K562 (cell line): ENCODE measurements at regions not wholly inside any gene's neighbourhood (a gene's known extent, or its start where the extent isn't known, plus 50 kb on each side); places are given as distances from the start of the nearest gene placed in this dataset.

Source experiments
- ATAC-seq: fragments of 200-7000 bp; cut with Tn5 transposase; 3 replicates; pipeline ENCODE4 v1.9.1; 2020; ENCODE audit warnings: moderate library complexity
- BruUV-seq: library from RNA; stranded (reverse); fragments of 400-500 nt; replicated peaks from 2 replicates; lab custom pipeline; 2021; lab: Mats Ljungman, UMichigan
- CTCF ChIA-PET: fragments of 300-600 bp; formaldehyde crosslinking; extraction: SDS; loops from one replicate; lab custom pipeline; 2021; ENCODE audit warnings: low intra/inter-chr PET ratio; lab: Yijun Ruan, JAX
- POLR2A ChIA-PET: fragments of 300-600, 350-650 bp; sonication (Branson Sonifier 250); formaldehyde crosslinking; extraction: SDS; loops from one replicate; lab custom pipeline; 2021; ENCODE audit warnings: antibody characterized with exemption, inconsistent platforms; lab: Yijun Ruan, JAX
- DNase-seq, 4 experiments: peaks; one replicate each; pipeline versions ENCODE4 v3.0.0 to v3.0.0-alpha.2; 2011 to 2018; ENCODE audit warnings: low spot score in 3 of 4, mixed read lengths in 3 of 4; ENCODE audit errors: extremely low read depth in 1 of 4
- FAIRE-seq: peaks from 2 replicates; lab custom pipeline; 2011; peaks lifted over from hg19 to GRCh38; lab: Jason Lieb, UNC
- H2AFZ ChIP-seq: 2 replicates; pipeline ENCODE4 v1.6.0; 2011; ENCODE audit warnings: low read depth, low read length, control low read depth, inconsistent platforms
- H3K27ac ChIP-seq: fragments of 200-600 bp; 3 replicates; pipeline ENCODE4 v1.8.0; 2011; ENCODE audit warnings: low read depth, mild to moderate bottlenecking, control low read depth, inconsistent platforms, low read length, moderate library complexity, mixed read lengths; ENCODE audit errors: extremely low read depth
- H3K27me3 ChIP-seq, 2 experiments: fragments of 300-600 bp in 1 of 2; 2 replicates in 1 of 2; 3 replicates in 1 of 2; pipeline versions ENCODE4 v1.6.0 to v1.8.0; 2011; ENCODE audit warnings: inconsistent platforms in 2 of 2, low read length in 2 of 2, mild to moderate bottlenecking in 1 of 2, mixed read lengths in 1 of 2, moderate library complexity in 1 of 2; ENCODE audit not compliant: control insufficient read depth in 2 of 2, insufficient read depth in 2 of 2
- H3K36me3 ChIP-seq: fragments of 300-600 bp; 3 replicates; pipeline ENCODE4 v1.8.0; 2011; ENCODE audit warnings: mild to moderate bottlenecking, low read length, inconsistent platforms; ENCODE audit not compliant: control insufficient read depth, insufficient read depth
- H3K4me1 ChIP-seq, 2 experiments: fragments of 200-600 bp in 1 of 2; replicated peaks in 1 of 2; 2 replicates in 1 of 2; 3 replicates in 1 of 2; pipeline versions ENCODE4 v1.5.1 to v1.8.0; 2011; ENCODE audit warnings: inconsistent platforms in 2 of 2, low read length in 2 of 2, mild to moderate bottlenecking in 1 of 2, mixed read lengths in 1 of 2, moderate library complexity in 1 of 2; ENCODE audit not compliant: control insufficient read depth in 2 of 2, insufficient read depth in 2 of 2
- H3K4me2 ChIP-seq: 2 replicates; pipeline ENCODE4 v1.6.1; 2011; ENCODE audit warnings: low read length, control low read depth, inconsistent platforms, mixed read lengths; ENCODE audit not compliant: insufficient read depth
- H3K4me3 ChIP-seq: fragments of 200-600 bp; sonication (generic), shearing (Covaris generic); 2 replicates; pipeline ENCODE4 v1.5.1; 2016; ENCODE audit warnings: control low read depth, inconsistent platforms
- H3K79me2 ChIP-seq: fragments of 200-600 bp; 3 replicates; pipeline ENCODE4 v1.8.0; 2011; ENCODE audit warnings: low read length, inconsistent platforms; ENCODE audit not compliant: control insufficient read depth, insufficient read depth
- H3K9ac ChIP-seq, 2 experiments: 2 replicates each; pipeline versions ENCODE4 v1.6.0 to v1.6.1; 2011; ENCODE audit warnings: low read depth in 2 of 2, low read length in 2 of 2, control low read depth in 1 of 2, inconsistent platforms in 1 of 2, mild to moderate bottlenecking in 1 of 2, mixed read lengths in 1 of 2; ENCODE audit not compliant: insufficient read depth in 1 of 2
- H3K9me1 ChIP-seq: one replicate; pipeline ENCODE4 v1.6.0; 2011; ENCODE audit warnings: inconsistent platforms, mild to moderate bottlenecking, low read length, moderate library complexity; ENCODE audit not compliant: control insufficient read depth, insufficient read depth
- H3K9me3 ChIP-seq: replicated peaks from 2 replicates; pipeline ENCODE4 v1.5.1; 2011; ENCODE audit warnings: low read depth, low read length, inconsistent platforms; ENCODE audit not compliant: control insufficient read depth, insufficient read depth
- H4K20me1 ChIP-seq: replicated peaks from 2 replicates; pipeline ENCODE4 v1.6.1; 2011; ENCODE audit warnings: low read length, inconsistent platforms, mixed read lengths; ENCODE audit not compliant: control insufficient read depth, insufficient read depth
- EGR1 ChIP-seq: fragments of 450-650 bp; conservative IDR thresholded peaks from 2 replicates; pipeline ENCODE4 v1.6.1; 2017; ENCODE audit warnings: mild to moderate bottlenecking
- HEY1 ChIP-seq: fragments of 250-450 bp; sonication (Bioruptor Pico); IDR thresholded peaks from 2 replicates; pipeline ENCODE4 v1.5.0; 2020; ENCODE audit warnings: mild to moderate bottlenecking, moderate library complexity, borderline replicate concordance
- MYC ChIP-seq, 2 experiments: fragments of 250-450 bp in 1 of 2; sonication (Bioruptor Pico) in 1 of 2; IDR thresholded peaks; 2 replicates each; pipeline versions ENCODE4 v1.5.1 to v1.6.1; 2012 to 2021; ENCODE audit warnings: low read depth in 2 of 2, borderline replicate concordance in 1 of 2, improper control_type of control experiment in 1 of 2, low read length in 1 of 2, mild to moderate bottlenecking in 1 of 2, moderate library complexity in 1 of 2
- WGBS: fragments of 100-300 bp; shearing (Covaris generic); methylation state at CpG from one replicate; pipeline ENCODE4 v1.1.6; 2016; ENCODE audit warnings: low coverage, mixed read lengths; ENCODE audit not compliant: insufficient coverage; ENCODE audit errors: missing lambda C conversion rate; 5-methylcytosine and 5-hydroxymethylcytosine counted together
- in situ Hi-C: fragments of 300-500 bp; cut with MboI; formaldehyde crosslinking; loops from 4 replicates; pipeline ENCODE4 v1.15.0; 2018; ENCODE audit warnings: inconsistent platforms, mixed read lengths
- intact Hi-C: fragments of 100-400 bp; cut with micrococcal nuclease; formaldehyde crosslinking; loops from 2 replicates; pipeline ENCODE4 v1.14.2; 2022

DNA sequence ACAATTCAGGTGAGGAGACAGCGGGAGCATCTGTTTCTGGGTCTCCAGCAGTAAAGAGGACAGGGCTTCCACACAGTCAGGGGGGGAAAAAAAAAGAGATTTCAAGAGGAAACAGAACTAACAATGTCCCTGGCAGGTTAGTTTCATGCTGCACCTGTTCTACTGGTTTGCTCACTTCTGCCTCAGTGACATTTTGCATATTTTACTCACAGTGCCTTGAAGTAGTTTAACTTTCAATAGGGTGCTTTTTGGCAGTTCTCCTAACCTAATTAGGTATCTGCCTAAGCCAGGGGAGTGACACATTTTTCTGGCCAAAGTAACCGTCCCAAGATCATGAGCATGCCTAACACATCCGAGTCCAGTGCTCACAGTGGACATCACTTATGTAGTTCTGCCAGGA is 109.0 kb upstream of the ALK start:
- Histone ChIP-seq H3K36me3 (no peaks in the 10 kb centered on the region), H3K9ac (no peak overlapping the region), H3K4me1 (no peaks in the 10 kb centered on the region), H3K4me2 (no peak overlapping the region), H3K79me2 (no peaks in the 10 kb centered on the region), H3K27ac (no peak overlapping the region), H3K9me1 (no peaks in the 10 kb centered on the region), H3K9me3 (no peaks in the 10 kb centered on the region), H4K20me1 (peaks cover 9% of the 10 kb centered on the region; the same call in 1 of the 2 replicates), H2AFZ (no peak overlapping the region), H3K27me3 (peaks cover 0 to 8% of the 10 kb centered on the region in 2 experiments; a peak in 2 of 5 replicates), H3K4me3 (no peak overlapping the region)
- WGBS: 2% methylated on average over 3 of the region's 3 CpGs
- POLR2A ChIA-PET: no interaction called here
- in situ Hi-C loops: no loop called here
- BruUV-seq: no TSS peak
- CTCF ChIA-PET: no interaction called here
- no peak for DNase-seq
- FAIRE-seq: no peak
- intact Hi-C loops: no loop called here
- ATAC-seq: no peak
- no peak for TF ChIP-seq HEY1 (CRISPR knock-in tag)

DNA sequence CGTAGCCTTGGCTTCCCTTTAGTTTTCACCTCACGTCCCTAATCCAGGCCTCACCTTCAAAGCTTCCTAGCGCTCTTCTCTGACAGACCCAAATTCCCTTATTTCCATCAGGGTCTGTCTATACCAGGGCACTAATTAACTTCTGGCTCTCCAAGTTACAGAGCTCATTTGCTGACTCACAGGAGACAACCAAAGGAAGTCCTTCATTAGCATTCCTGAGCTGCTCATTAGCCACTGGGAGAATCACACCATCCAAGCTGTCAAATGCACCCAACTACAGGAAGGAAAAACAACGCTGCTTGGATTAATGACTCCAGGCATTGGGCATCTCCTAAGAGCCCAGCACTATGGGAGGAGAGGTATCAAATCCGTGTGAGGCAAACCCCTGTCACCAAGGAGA is 109.8 kb upstream of the ALK start:
- peaks cover 0 to 5% of the 10 kb centered on the region in 2 experiments; a peak in 2 of 5 replicates for H3K27me3 ChIP-seq
- no peak overlapping the region for H2AFZ ChIP-seq
- no peak overlapping the region for H3K4me2 ChIP-seq
- FAIRE-seq (no peak), ATAC-seq (no peak), DNase-seq (no peak)
- no peaks in the 10 kb centered on the region for H3K9me3 ChIP-seq
- TF ChIP-seq MYC (IDR thresholded peaks at IDR 0.05; ENCODE audit: low read depth, low read length): no peak
- no peak for TF ChIP-seq MYC (CRISPR knock-in tag; IDR thresholded peaks at IDR 0.05; ENCODE audit: borderline replicate concordance, low read depth)
- no peak for TF ChIP-seq HEY1 (CRISPR knock-in tag)
- TF ChIP-seq EGR1: no peak
- no peak overlapping the region for H3K27ac ChIP-seq
- no peaks in the 10 kb centered on the region for H3K79me2 ChIP-seq
- 0% methylated on average over 5 of the region's 5 CpGs for WGBS
- no TSS peak for BruUV-seq
- H3K4me3 ChIP-seq: no peak overlapping the region
- intact Hi-C loops (no loop called here), in situ Hi-C loops (no loop called here)
- peaks cover 9% of the 10 kb centered on the region; the same call in 1 of the 2 replicates for H4K20me1 ChIP-seq
- H3K4me1 ChIP-seq: no peaks in the 10 kb centered on the region
- H3K36me3 ChIP-seq: no peaks in the 10 kb centered on the region
- no peaks in the 10 kb centered on the region for H3K9me1 ChIP-seq
- no peak overlapping the region for H3K9ac ChIP-seq
- CTCF ChIA-PET: no interaction called here
- POLR2A ChIA-PET: no interaction called here
